MM.1S (cell line): ENCODE measurements at regions not wholly inside any gene's neighbourhood (a gene's known extent, or its start where the extent isn't known, plus 50 kb on each side); places are given as distances from the start of the nearest gene placed in this dataset.

Source experiments
- DNase-seq: peaks from one replicate; pipeline ENCODE4 v3.0.0-alpha.2; 2015
- H2AFZ ChIP-seq: fragments of 300-600 bp; sonication (generic); 2 replicates; pipeline ENCODE4 v1.6.0; 2016; ENCODE audit warnings: antibody characterized with exemption, low read length
- H3F3A ChIP-seq: fragments of 300-600 bp; sonication (generic); 2 replicates; pipeline ENCODE4 v1.6.1; 2016; ENCODE audit warnings: mild to moderate bottlenecking, antibody characterized with exemption, low read length, moderate library complexity, mixed read lengths; ENCODE audit not compliant: insufficient read depth
- H3K27ac ChIP-seq: fragments of 300-600 bp; sonication (generic); 2 replicates; pipeline ENCODE4 v1.5.1; 2016; ENCODE audit warnings: mild to moderate bottlenecking, low read length
- H3K27me3 ChIP-seq: fragments of 300-600 bp; sonication (generic); replicated peaks from 2 replicates; pipeline ENCODE4 v1.6.0; 2016; ENCODE audit warnings: low read length; ENCODE audit not compliant: insufficient read depth
- H3K36me3 ChIP-seq: fragments of 300-600 bp; sonication (generic); replicated peaks from 2 replicates; pipeline ENCODE4 v1.6.1; 2016; ENCODE audit warnings: mild to moderate bottlenecking, low read length, mixed read lengths; ENCODE audit not compliant: insufficient read depth
- H3K4me1 ChIP-seq: fragments of 300-600 bp; sonication (generic); 2 replicates; pipeline ENCODE4 v1.6.1; 2016; ENCODE audit warnings: low read length, mixed read lengths
- H3K4me2 ChIP-seq: fragments of 300-600 bp; sonication (generic); 2 replicates; pipeline ENCODE4 v1.6.0; 2016; ENCODE audit warnings: low read depth, low read length
- H3K4me3 ChIP-seq: fragments of 300-600 bp; sonication (generic); 2 replicates; pipeline ENCODE4 v1.5.1; 2016; ENCODE audit warnings: low read length, mixed read lengths
- H3K79me2 ChIP-seq: fragments of 300-600 bp; sonication (generic); 2 replicates; pipeline ENCODE4 v1.6.1; 2016; ENCODE audit warnings: mixed run types, low read length, mixed read lengths
- H3K9ac ChIP-seq: fragments of 300-600 bp; sonication (generic); 2 replicates; pipeline ENCODE4 v1.6.1; 2016; ENCODE audit warnings: low read length, mixed read lengths
- H3K9me2 ChIP-seq: fragments of 300-600 bp; sonication (generic); replicated peaks from 2 replicates; pipeline ENCODE4 v1.6.1; 2016; ENCODE audit warnings: mild to moderate bottlenecking, low read length, mixed read lengths; ENCODE audit not compliant: insufficient read depth
- H3K9me3 ChIP-seq: fragments of 300-600 bp; sonication (generic); replicated peaks from 2 replicates; pipeline ENCODE4 v1.6.1; 2016; ENCODE audit warnings: mild to moderate bottlenecking, low read length, mixed read lengths; ENCODE audit not compliant: insufficient read depth
- H4K20me1 ChIP-seq: fragments of 300-600 bp; sonication (generic); 2 replicates; pipeline ENCODE4 v1.6.1; 2016; ENCODE audit warnings: mild to moderate bottlenecking, low read length, moderate library complexity, mixed read lengths; ENCODE audit not compliant: insufficient read depth
- CTCF ChIP-seq: fragments of 300-600 bp; sonication (generic); IDR thresholded peaks from 2 replicates; pipeline ENCODE4 v1.5.1; 2016; ENCODE audit warnings: antibody characterized with exemption, low read length, mixed read lengths
- EZH2 ChIP-seq: fragments of 300-600 bp; sonication (generic); optimal IDR thresholded peaks from 2 replicates; pipeline ENCODE3; 2017; ENCODE audit warnings: low read depth, mild to moderate bottlenecking, antibody characterized with exemption, low read length, mixed read lengths
- EZH2phosphoT487 ChIP-seq: fragments of 300-600 bp; sonication (generic); IDR thresholded peaks from 2 replicates; pipeline ENCODE4 v1.6.1; 2018; ENCODE audit warnings: antibody characterized with exemption, low read length

- Histone ChIP-seq H3K9me2 (no peaks in the 10 kb centered on the region), H3K4me1 (no peaks in the 10 kb centered on the region), H3K36me3 (no peaks in the 10 kb centered on the region), H3F3A (no peaks in the 10 kb centered on the region), H3K4me3 (no peak overlapping the region), H3K9ac (no peak overlapping the region), H3K9me3 (no peaks in the 10 kb centered on the region), H4K20me1 (no peaks in the 10 kb centered on the region), H3K79me2 (no peaks in the 10 kb centered on the region), H3K4me2 (no peak overlapping the region), H2AFZ (no peak overlapping the region), H3K27me3 (no peaks in the 10 kb centered on the region), H3K27ac (no peak overlapping the region)
- TF ChIP-seq CTCF = no peak
- no peak for TF ChIP-seq EZH2phosphoT487
- no peak for TF ChIP-seq EZH2
- DNase-seq = no peak
These were observed 322.3 kb upstream of the C16orf82 start for GRCh38 chr16:26744430-26744829.

GRCh38 chr16:26747760-26748159, 319.0 kb upstream of the C16orf82 start:
- no peaks in the 10 kb centered on the region for H3K27me3 ChIP-seq
- H3K9me3 ChIP-seq = 0 out of 2 replicates have a peak, but pooled peaks cover 2% of the 10 kb centered on the region
- H3K4me3 ChIP-seq = no peak overlapping the region
- H4K20me1 ChIP-seq = no peaks in the 10 kb centered on the region
- no peak for DNase-seq
- no peak overlapping the region for H3K27ac ChIP-seq
- no peak overlapping the region for H2AFZ ChIP-seq
- H3K9ac ChIP-seq = no peak overlapping the region
- no peaks in the 10 kb centered on the region for H3K79me2 ChIP-seq
- H3K36me3 ChIP-seq = no peaks in the 10 kb centered on the region
- no peaks in the 10 kb centered on the region for H3K9me2 ChIP-seq
- no peak overlapping the region for H3K4me2 ChIP-seq
- no peaks in the 10 kb centered on the region for H3K4me1 ChIP-seq
- TF ChIP-seq CTCF (no peak), EZH2 (no peak), EZH2phosphoT487 (no peak)
- H3F3A ChIP-seq = no peaks in the 10 kb centered on the region

- Histone ChIP-seq H3K9me3 (0 out of 2 replicates have a peak, but pooled peaks cover 2% of the 10 kb centered on the region), H2AFZ (no peak overlapping the region), H3K4me1 (no peaks in the 10 kb centered on the region), H3K4me3 (no peak overlapping the region), H4K20me1 (no peaks in the 10 kb centered on the region), H3K79me2 (no peaks in the 10 kb centered on the region), H3K4me2 (no peak overlapping the region), H3K27ac (no peak overlapping the region), H3K27me3 (no peaks in the 10 kb centered on the region), H3K9ac (no peak overlapping the region), H3K9me2 (no peaks in the 10 kb centered on the region), H3K36me3 (no peaks in the 10 kb centered on the region), H3F3A (no peaks in the 10 kb centered on the region)
- TF ChIP-seq EZH2phosphoT487 = no peak
- TF ChIP-seq CTCF = no peak
- no peak for TF ChIP-seq EZH2
- no peak for DNase-seq
These were observed 317.7 kb upstream of the C16orf82 start for GRCh38 chr16:26749072-26749471.
